ENCODE measurements at regions not wholly inside any gene's neighbourhood (a gene's known extent, or its start where the extent isn't known, plus 50 kb on each side); places are given as distances from the start of the nearest gene placed in this dataset.

- Histone ChIP-seq H3K9ac (ENCODE audit: low read length) (no peak overlapping the region), H3K9me3 (ENCODE audit: control insufficient read depth in 1 of 2, insufficient read depth in 1 of 2, low read depth in 1 of 2, low read length in 2 of 2) (no peaks in the 10 kb centered on the region), H2AFZ (ENCODE audit: low read depth, low read length, poor library complexity, severe bottlenecking) (no peak overlapping the region), H3K4me1 (ENCODE audit: control insufficient read depth in 1 of 2, insufficient read depth in 2 of 2, low read length in 2 of 2) (no peaks in the 10 kb centered on the region), H3K4me3 (replicated peaks in 1 of 2; ENCODE audit: low read depth in 1 of 2, low read length in 2 of 2) (no peak overlapping the region), H4K20me1 (ENCODE audit: insufficient read depth) (no peaks in the 10 kb centered on the region), H3K79me2 (ENCODE audit: insufficient read depth, low read length) (no peaks in the 10 kb centered on the region), H3K36me3 (ENCODE audit: control insufficient read depth in 1 of 2, insufficient read depth in 2 of 2, low read length in 2 of 2) (no peaks in the 10 kb centered on the region), H3K27me3 (ENCODE audit: insufficient read depth, low read length) (no peaks in the 10 kb centered on the region), H3K27ac (ENCODE audit: low read depth, low read length) (no peak overlapping the region), H3K4me2 (ENCODE audit: low read length) (no peak overlapping the region), H3K9me2 (ENCODE audit: insufficient read depth) (no peaks in the 10 kb centered on the region)
- ATAC-seq, result no peak
- POLR2A ChIA-PET, result no interaction called here
- no peak for DNase-seq (ENCODE audit: low read depth, low spot score)
- intact Hi-C loops (cut with micrococcal nuclease), result no loop called here
- no TSS peak for BruUV-seq (replicated peaks)
- TF ChIP-seq SP1 (IDR thresholded peaks at IDR 0.05; ENCODE audit: low read depth) (no peak), EZH2phosphoT487 (IDR thresholded peaks at IDR 0.05; ENCODE audit: borderline replicate concordance) (no peak), REST (IDR thresholded peaks at IDR 0.05; ENCODE audit: low read depth) (no peak), TCF7L2 (IDR thresholded peaks at IDR 0.05; ENCODE audit: borderline replicate concordance, extremely low read depth, insufficient read depth, insufficient read length) (no peak), ZNF274 (IDR thresholded peaks at IDR 0.05; ENCODE audit: low read depth, low read length) (no peak), SRF (IDR thresholded peaks at IDR 0.05; ENCODE audit: low read depth) (no peak), CEBPB (IDR thresholded peaks at IDR 0.05; ENCODE audit: low read depth) (no peak), SIN3A (IDR thresholded peaks at IDR 0.05; ENCODE audit: low read depth) (no peak), CTCF (IDR thresholded peaks at IDR 0.05 in 2 of 3, conservative IDR thresholded peaks at IDR 0.05 in 1 of 3; ENCODE audit: borderline replicate concordance in 1 of 3, insufficient read depth in 1 of 3, low read depth in 2 of 3, low read length in 2 of 3) (no peak), ATF3 (IDR thresholded peaks at IDR 0.05) (no peak), ZBTB33 (IDR thresholded peaks at IDR 0.05; ENCODE audit: extremely low read depth, insufficient replicate concordance, low read length) (no peak), CBX3 (IDR thresholded peaks at IDR 0.05; ENCODE audit: low read depth) (no peak), FOSL1 (IDR thresholded peaks at IDR 0.05; ENCODE audit: low read depth) (no peak), MAX (IDR thresholded peaks at IDR 0.05) (no peak), JUND (IDR thresholded peaks at IDR 0.05) (no peak), EGR1 (IDR thresholded peaks at IDR 0.05; ENCODE audit: low read depth) (no peak), YY1 (IDR thresholded peaks at IDR 0.05; ENCODE audit: extremely low read depth, insufficient replicate concordance, low read depth, low read length) (no peak), POLR2A (IDR thresholded peaks at IDR 0.05; ENCODE audit: borderline replicate concordance, extremely low read depth, insufficient read depth, insufficient read length) (no peak), EZH2 (IDR thresholded peaks at IDR 0.05) (no peak)
- RAD21 ChIA-PET (ENCODE audit: low non-redundant PET in 1 of 2, low total read pairs in 2 of 2, uncharacterized antibody in 2 of 2, unreplicated experiment in 2 of 2), result no interaction called here
- CTCF ChIA-PET, result interaction anchor here (1.8 to 1.9 kb wide), 2 partner anchors 12 to 294 kb away, joined by 6 to 9 read pairs; no protein-coding TSS in a partner anchor
These were observed 126.1 kb upstream of the AGR3 start for GRCh38 chr7:17007841-17008240.

Data from HCT116 (cell line).